ENCODE measurements at regions not wholly inside any gene's neighbourhood (a gene's known extent, or its start where the extent isn't known, plus 50 kb on each side); places are given as distances from the start of the nearest gene placed in this dataset.

DNA sequence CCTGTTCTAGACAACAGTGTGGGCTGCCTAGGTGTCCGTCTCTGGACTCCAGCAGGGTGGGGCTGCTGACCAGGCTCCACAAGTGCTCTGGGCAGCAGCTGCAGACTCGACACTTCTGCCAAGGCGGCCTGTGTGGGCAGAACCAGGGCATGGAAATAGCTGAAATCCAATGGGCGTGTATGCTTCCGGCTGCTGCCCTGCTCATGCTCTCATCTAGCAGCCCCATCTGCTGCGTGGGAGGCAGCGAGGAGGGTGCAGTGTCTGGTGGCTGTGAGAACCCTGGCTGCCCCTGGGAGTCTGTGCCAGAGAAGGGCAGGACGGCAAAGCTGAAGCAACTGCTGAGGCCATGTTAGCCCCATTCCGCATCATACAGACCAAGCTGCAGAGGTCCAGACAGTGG lies 174.9 kb downstream of the SOX11 start:
- TF ChIP-seq POLR2AphosphoS5 (IDR thresholded peaks at IDR 0.05) (no peak), EP300 (conservative IDR thresholded peaks at IDR 0.05; ENCODE audit: poor library complexity, severe bottlenecking) (no peak), SMC3 (conservative IDR thresholded peaks at IDR 0.05; ENCODE audit: poor library complexity) (no peak), MXI1 (conservative IDR thresholded peaks at IDR 0.05; ENCODE audit: poor library complexity, severe bottlenecking) (no peak), EZH2 (IDR thresholded peaks at IDR 0.05; ENCODE audit: borderline replicate concordance, insufficient read depth, low read length, poor library complexity, severe bottlenecking) (no peak), TAF1 (IDR thresholded peaks at IDR 0.05; ENCODE audit: low read depth) (no peak), RAD21 (conservative IDR thresholded peaks at IDR 0.05) (no peak)
- TF ChIP-seq, protein P1, sequence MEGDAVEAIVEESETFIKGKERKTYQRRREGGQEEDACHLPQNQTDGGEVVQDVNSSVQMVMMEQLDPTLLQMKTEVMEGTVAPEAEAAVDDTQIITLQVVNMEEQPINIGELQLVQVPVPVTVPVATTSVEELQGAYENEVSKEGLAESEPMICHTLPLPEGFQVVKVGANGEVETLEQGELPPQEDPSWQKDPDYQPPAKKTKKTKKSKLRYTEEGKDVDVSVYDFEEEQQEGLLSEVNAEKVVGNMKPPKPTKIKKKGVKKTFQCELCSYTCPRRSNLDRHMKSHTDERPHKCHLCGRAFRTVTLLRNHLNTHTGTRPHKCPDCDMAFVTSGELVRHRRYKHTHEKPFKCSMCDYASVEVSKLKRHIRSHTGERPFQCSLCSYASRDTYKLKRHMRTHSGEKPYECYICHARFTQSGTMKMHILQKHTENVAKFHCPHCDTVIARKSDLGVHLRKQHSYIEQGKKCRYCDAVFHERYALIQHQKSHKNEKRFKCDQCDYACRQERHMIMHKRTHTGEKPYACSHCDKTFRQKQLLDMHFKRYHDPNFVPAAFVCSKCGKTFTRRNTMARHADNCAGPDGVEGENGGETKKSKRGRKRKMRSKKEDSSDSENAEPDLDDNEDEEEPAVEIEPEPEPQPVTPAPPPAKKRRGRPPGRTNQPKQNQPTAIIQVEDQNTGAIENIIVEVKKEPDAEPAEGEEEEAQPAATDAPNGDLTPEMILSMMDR (IDR thresholded peaks at IDR 0.05; ENCODE audit: poor library complexity, severe bottlenecking): no peak
- TF ChIP-seq, protein P2, sequence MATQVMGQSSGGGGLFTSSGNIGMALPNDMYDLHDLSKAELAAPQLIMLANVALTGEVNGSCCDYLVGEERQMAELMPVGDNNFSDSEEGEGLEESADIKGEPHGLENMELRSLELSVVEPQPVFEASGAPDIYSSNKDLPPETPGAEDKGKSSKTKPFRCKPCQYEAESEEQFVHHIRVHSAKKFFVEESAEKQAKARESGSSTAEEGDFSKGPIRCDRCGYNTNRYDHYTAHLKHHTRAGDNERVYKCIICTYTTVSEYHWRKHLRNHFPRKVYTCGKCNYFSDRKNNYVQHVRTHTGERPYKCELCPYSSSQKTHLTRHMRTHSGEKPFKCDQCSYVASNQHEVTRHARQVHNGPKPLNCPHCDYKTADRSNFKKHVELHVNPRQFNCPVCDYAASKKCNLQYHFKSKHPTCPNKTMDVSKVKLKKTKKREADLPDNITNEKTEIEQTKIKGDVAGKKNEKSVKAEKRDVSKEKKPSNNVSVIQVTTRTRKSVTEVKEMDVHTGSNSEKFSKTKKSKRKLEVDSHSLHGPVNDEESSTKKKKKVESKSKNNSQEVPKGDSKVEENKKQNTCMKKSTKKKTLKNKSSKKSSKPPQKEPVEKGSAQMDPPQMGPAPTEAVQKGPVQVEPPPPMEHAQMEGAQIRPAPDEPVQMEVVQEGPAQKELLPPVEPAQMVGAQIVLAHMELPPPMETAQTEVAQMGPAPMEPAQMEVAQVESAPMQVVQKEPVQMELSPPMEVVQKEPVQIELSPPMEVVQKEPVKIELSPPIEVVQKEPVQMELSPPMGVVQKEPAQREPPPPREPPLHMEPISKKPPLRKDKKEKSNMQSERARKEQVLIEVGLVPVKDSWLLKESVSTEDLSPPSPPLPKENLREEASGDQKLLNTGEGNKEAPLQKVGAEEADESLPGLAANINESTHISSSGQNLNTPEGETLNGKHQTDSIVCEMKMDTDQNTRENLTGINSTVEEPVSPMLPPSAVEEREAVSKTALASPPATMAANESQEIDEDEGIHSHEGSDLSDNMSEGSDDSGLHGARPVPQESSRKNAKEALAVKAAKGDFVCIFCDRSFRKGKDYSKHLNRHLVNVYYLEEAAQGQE (IDR thresholded peaks at IDR 0.05; ENCODE audit: borderline replicate concordance): no peak

Data from neural cell (in vitro differentiated cells).